H1 (cell line): ENCODE measurements at regions not wholly inside any gene's neighbourhood (a gene's known extent, or its start where the extent isn't known, plus 50 kb on each side); places are given as distances from the start of the nearest gene placed in this dataset.

Experiments
- ASH2L ChIP-seq: fragments of 200-600, 300-600 bp; sonication (generic); IDR thresholded peaks from one replicate; pipeline ENCODE4 v1.7.1; 2017; ENCODE audit warnings: low read length
- CHD1 ChIP-seq: IDR thresholded peaks from 2 replicates; pipeline ENCODE4 v1.6.1; 2012; ENCODE audit warnings: low read depth, low read length, improper control_type of control experiment
- EP300 ChIP-seq, 2 experiments: IDR thresholded peaks; 1 replicate in 1 of 2; 2 replicates in 1 of 2; pipeline ENCODE4 v1.6.1; 2011 to 2012; ENCODE audit warnings: low read depth in 2 of 2, low read length in 2 of 2, mild to moderate bottlenecking in 2 of 2, borderline replicate concordance in 1 of 2, inconsistent platforms in 1 of 2, moderate library complexity in 1 of 2
- HDAC2 ChIP-seq, 2 experiments: fragments of 300-600 bp in 1 of 2; sonication (generic) in 1 of 2; IDR thresholded peaks; 2 replicates each; pipeline ENCODE4 v1.6.1; 2011 to 2012; ENCODE audit warnings: low read depth in 2 of 2, low read length in 2 of 2, mild to moderate bottlenecking in 2 of 2, moderate library complexity in 2 of 2, borderline replicate concordance in 1 of 2, inconsistent platforms in 1 of 2
- RAD21 ChIP-seq, 2 experiments: IDR thresholded peaks in 1 of 2; conservative IDR thresholded peaks in 1 of 2; 2 replicates each; pipeline ENCODE4 v1.6.1; 2011; ENCODE audit warnings: low read depth in 2 of 2, low read length in 2 of 2, improper control_type of control experiment in 1 of 2, inconsistent platforms in 1 of 2, mild to moderate bottlenecking in 1 of 2, moderate library complexity in 1 of 2
- RXRA ChIP-seq: IDR thresholded peaks from 2 replicates; pipeline ENCODE4 v1.6.1; 2011; ENCODE audit warnings: low read depth, mild to moderate bottlenecking, low read length, moderate library complexity; ENCODE audit not compliant: insufficient read depth
- SAP30 ChIP-seq: fragments of 300-600 bp; sonication (generic); IDR thresholded peaks from 2 replicates; pipeline ENCODE4 v1.7.1; 2012; ENCODE audit warnings: low read length, moderate library complexity, mild to moderate bottlenecking, inconsistent platforms; ENCODE audit not compliant: insufficient read depth, insufficient replicate concordance
- SIN3A ChIP-seq, 2 experiments: IDR thresholded peaks in 1 of 2; conservative IDR thresholded peaks in 1 of 2; 2 replicates each; pipeline ENCODE4 v1.6.1; 2011 to 2012; ENCODE audit warnings: low read length in 2 of 2, improper control_type of control experiment in 1 of 2, low read depth in 1 of 2, mild to moderate bottlenecking in 1 of 2
- SP4 ChIP-seq: IDR thresholded peaks from 2 replicates; pipeline ENCODE4 v1.6.1; 2012; ENCODE audit warnings: low read length, inconsistent platforms
- SRF ChIP-seq: IDR thresholded peaks from 2 replicates; pipeline ENCODE4 v1.6.1; 2011; ENCODE audit warnings: mild to moderate bottlenecking, low read depth, low read length, moderate library complexity

DNA sequence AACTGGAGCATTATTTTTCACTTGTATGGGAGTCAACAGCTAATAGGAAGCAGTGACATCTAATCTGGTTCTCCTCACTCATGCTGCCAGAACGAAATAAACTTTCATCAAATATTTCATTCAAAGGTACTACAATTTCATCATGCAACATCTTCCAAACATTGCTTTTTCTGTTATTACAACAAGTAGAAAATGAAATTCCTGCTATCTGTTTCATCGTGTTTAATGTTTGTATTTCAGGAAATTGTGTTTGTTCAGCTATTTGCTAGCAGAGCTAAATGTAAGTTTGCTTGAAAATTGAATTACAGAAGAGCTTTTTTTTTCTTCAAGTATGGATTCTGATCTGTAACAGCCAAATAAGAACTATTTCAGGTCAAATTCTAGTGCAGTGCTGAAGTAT, 90.1 kb downstream of the SLITRK6 start (continued):
- TF ChIP-seq SP4: no peak
- TF ChIP-seq HDAC2 (IDR thresholded peaks at IDR 0.05; ENCODE audit: borderline replicate concordance in 1 of 2, low read depth in 2 of 2, low read length in 2 of 2): no peak
- no peak for TF ChIP-seq SAP30
- no peak for TF ChIP-seq RXRA
- TF ChIP-seq SIN3A (conservative IDR thresholded peaks at IDR 0.05 in 1 of 2, IDR thresholded peaks at IDR 0.05 in 1 of 2; ENCODE audit: low read depth in 1 of 2, low read length in 2 of 2): no peak
- TF ChIP-seq CHD1: no peak
- TF ChIP-seq SRF: no peak
- TF ChIP-seq EP300 (IDR thresholded peaks at IDR 0.05; ENCODE audit: borderline replicate concordance in 1 of 2, low read depth in 2 of 2, low read length in 2 of 2): no peak
- no peak for TF ChIP-seq ASH2L
- no peak for TF ChIP-seq RAD21 (IDR thresholded peaks at IDR 0.05 in 1 of 2, conservative IDR thresholded peaks at IDR 0.05 in 1 of 2; ENCODE audit: low read depth in 2 of 2, low read length in 2 of 2)
- TF ChIP-seq, all 59 proteins: peak for 0
